ENCODE measurements at regions not wholly inside any gene's neighbourhood (a gene's known extent, or its start where the extent isn't known, plus 50 kb on each side); places are given as distances from the start of the nearest gene placed in this dataset.
"Not testable (repeated sequence)": the region's sequence is repeated elsewhere in the genome, so short reads cannot be mapped to it uniquely, and the experiment has no call there.

- no peak for DNase-seq
Measured at GRCh38 chr1:37162059-37162458, 127.7 kb upstream of the GRIK3 start.

DNA sequence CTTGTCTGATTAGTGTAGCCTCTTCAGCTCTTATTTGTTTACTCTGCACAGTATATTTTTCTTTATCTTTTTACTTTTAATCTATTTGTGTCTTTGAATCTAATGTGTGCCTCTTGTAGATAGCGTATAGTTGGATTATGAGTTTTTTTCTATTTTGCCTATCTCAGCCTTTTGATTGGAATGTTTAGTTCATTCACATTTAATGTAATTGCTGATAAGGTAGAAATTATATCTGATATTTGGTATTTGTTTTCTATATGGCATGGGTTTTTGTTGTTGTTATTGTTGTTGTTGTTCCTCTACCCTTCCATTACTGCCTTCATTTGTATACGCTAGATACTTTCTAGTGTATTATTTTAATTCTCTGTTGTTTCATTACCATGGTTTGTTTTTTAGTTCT, 131.7 kb upstream of the GRIK3 start:
- DNase-seq: no peak

- no peak for DNase-seq
Measured at GRCh38 chr1:37167479-37167878, 133.2 kb upstream of the GRIK3 start.

DNA sequence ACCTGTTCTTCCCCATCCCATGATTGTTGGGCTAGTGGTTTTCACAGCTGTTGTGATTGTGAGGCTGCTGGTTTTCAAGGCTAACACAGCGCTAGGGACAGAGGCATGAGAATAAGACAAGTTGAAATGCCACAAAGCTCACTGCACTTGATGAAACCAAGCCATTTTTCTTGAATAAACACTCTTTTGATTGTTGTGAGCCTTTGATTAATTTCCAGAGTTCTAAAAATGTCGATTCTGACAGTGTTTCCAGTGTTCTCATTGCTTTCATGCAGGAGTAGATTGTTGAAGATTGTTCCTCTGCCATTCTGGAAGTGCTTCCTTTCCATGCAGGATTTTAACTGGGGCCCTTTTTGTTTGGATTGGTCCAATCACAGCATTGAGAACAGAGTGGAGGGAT, 134.9 kb upstream of the GRIK3 start:
- DNase-seq: no peak

GRCh38 chr1:37169743-37170275, 135.5 kb upstream of the GRIK3 start:
- DNase-seq: no peak

DNA sequence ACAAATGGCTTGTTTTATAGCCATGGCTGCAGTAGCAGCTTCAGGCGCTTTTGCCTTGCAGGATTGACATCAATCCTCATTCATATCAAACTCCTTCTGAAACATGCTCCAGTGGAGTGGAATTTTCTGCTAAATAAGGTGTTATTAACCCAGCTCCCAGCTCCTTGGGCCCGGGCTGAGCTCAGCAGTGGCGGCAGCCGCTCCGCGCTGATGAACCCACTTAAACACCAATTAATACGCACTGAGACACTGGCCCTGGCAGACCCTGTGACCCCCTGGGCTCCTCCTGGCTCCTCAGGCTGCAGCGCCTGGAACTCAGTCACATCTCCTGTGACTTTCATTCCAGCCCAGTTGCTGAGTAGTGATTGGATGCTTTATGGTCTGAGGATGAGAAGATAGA, 137.4 kb upstream of the GRIK3 start:
- no peak for DNase-seq

- no peak for DNase-seq
Measured at GRCh38 chr1:37174341-37174740, 140.0 kb upstream of the GRIK3 start.

GRCh38 chr1:37174876-37175275, 140.6 kb upstream of the GRIK3 start:
- DNase-seq: no peak

GRCh38 chr1:37175666-37176215, 141.4 kb upstream of the GRIK3 start:
- DNase-seq: no peak

DNA sequence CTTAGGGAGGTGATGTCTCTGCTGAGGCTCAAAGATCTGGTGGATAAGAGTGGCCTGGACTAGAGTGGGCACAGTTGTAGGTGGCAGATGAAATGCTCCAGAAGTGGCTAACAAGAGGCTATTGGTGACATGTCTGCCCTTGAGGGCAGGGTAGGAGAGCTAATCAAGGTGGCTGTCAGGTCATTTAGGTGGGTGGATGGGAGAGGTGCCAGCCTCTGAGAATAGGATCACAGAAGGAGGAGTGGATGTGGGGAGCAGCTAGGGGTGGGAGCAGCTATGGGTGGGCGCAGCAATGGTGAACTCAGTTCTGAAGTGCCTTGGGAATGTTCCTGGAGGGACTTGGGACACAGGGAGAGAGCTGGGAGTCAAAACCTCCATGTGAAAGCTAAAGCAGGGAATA, 142.0 kb upstream of the GRIK3 start:
- DNase-seq: no peak

GRCh38 chr1:37177230-37177864, 143.0 kb upstream of the GRIK3 start:
- no peak for DNase-seq

- no peak for DNase-seq
Measured at GRCh38 chr1:37181425-37181824, 147.1 kb upstream of the GRIK3 start.

GRCh38 chr1:37184789-37185188, 150.5 kb upstream of the GRIK3 start:
- DNase-seq: no peak

GRCh38 chr1:37186246-37186756, 152.0 kb upstream of the GRIK3 start:
- DNase-seq: no peak

DNA sequence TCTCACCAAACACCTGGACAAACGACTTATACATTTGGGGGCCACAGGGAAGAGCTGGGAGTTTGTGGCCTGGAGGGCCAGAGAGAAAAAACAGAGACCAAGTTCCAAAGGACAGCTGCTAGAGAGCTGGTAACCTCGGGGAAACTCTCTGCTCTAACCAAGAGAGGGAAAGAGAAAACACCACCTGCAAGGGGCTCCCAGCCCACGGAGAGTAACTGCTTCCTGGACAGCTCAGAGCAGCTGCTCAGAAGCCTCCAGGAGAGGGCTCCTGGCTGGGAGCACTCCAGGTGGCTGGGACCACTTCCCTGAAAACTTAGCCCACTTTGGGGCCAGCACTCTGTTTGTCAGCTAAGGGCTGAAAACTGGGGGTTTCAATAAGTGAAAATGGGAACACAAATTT, 154.8 kb upstream of the GRIK3 start:
- DNase-seq: no peak

DNA sequence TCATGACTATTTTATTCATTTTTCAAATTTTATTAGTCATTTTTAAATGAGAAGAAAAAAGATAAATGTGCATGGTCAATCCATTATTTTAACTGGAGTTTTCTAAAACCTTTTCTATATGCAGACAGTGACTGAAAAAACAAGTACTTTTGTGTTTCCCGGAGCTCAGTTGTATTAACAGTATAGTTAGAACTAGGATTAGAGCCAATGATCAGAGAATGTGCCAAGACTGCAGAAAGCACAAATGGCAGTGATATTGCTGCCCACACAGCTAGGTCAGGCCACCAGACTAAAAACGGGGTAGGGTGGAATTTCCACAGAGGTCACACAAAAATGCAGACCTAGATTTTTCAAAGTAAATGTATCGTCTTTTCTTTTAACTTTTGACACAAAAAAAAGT, 163.1 kb upstream of the GRIK3 start:
- DNase-seq: no peak

- not testable (repeated sequence) for DNase-seq
Measured at GRCh38 chr1:37214305-37214704, 180.0 kb upstream of the GRIK3 start.

DNA sequence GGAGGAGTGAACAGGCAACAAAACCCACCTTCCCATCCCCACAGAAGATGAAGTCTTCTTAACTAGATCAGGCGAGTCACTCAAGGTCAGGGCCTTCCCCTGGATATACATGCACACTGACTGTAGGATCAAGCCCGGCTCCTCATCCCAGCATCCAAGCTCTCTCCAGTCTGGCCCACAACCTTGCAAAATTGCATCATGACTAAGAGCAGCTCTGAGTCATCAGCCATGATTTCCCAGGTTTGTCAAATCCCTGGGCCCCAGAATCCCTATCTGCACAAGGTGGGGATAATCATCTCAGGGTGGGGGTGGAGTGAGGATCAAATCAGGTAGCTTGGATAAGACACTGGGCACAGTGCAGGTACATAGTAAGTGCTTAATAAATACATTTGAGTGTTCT, 199.3 kb upstream of the GRIK3 start:
- no peak for DNase-seq

- no peak for DNase-seq
Measured at GRCh38 chr1:37234941-37235418, 200.7 kb upstream of the GRIK3 start.

- DNase-seq: no peak
Measured at GRCh38 chr1:37237948-37238347, 203.6 kb upstream of the GRIK3 start.

- no peak for DNase-seq
Measured at GRCh38 chr1:37238364-37239224, 204.3 kb upstream of the GRIK3 start.

DNA sequence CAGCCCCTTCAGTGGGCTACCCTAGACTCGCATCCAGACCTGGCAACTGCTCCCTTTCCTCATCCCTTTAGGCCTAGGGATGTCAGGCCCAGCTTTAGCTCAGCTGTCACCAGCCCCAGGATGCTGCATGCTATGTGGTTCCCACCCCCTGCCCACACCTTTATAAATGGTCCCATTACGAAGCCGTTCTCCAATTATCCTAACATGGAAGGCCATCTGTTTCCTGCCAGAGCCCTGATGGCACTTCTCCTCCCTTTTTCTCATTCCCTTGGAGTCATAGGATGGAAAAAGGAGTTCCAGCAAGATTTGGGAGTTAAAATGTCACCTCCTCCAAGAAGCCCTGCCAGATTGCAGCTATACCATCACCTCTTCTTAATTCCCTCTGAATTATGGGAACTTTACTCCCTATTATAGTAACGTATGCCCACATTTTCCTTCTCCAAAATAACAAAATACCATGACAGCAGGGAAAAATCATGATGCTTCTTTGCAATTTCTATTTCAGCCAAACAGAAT, 205.0 kb upstream of the GRIK3 start:
- no peak for DNase-seq

- DNase-seq: no peak
Measured at GRCh38 chr1:37240897-37241296, 206.6 kb upstream of the GRIK3 start.

Measured in CD4-positive, alpha-beta T cell treated with Interleukin-12 subunit alpha and Interleukin-12 subunit beta, for 1 hour (primary cell).